Natural killer cell treated with Interleukin-12 subunit alpha and Interleukin-12 subunit beta and Interleukin-15 and Interleukin-18, amount 100 ng/mL, for 72 hours (primary cell): ENCODE measurements at regions not wholly inside any gene's neighbourhood (a gene's known extent, or its start where the extent isn't known, plus 50 kb on each side); places are given as distances from the start of the nearest gene placed in this dataset.
"Not testable (repeated sequence)": the region's sequence is repeated elsewhere in the genome, so short reads cannot be mapped to it uniquely, and the experiment has no call there.

Experiments used
- ATAC-seq, 2 donors: fragments of 150-1000 bp; cut with Tn5 transposase in 1 of 2; sonication (Bioruptor Pico), chemical (Tn5 transposase) in 1 of 2; 2 replicates each; pipeline ENCODE4 v1.10.0; 2021
- DNase-seq: peaks from one replicate; pipeline ENCODE4 v3.0.0; 2022; ENCODE audit warnings: low spot score
- H3K27ac Mint-ChIP-seq, 2 donors: 1 replicate in 1 of 2; 2 replicates in 1 of 2; pipeline ENCODE4 v1.8.0; 2022; ENCODE audit warnings: mixed read lengths in 2 of 2, mild to moderate bottlenecking in 1 of 2, moderate library complexity in 1 of 2
- H3K27me3 Mint-ChIP-seq, 2 donors: 1 replicate in 1 of 2; 2 replicates in 1 of 2; pipeline ENCODE4 v1.8.0; 2022; ENCODE audit warnings: mixed read lengths in 2 of 2
- H3K36me3 Mint-ChIP-seq: one replicate; pipeline ENCODE4 v1.8.0; 2022; ENCODE audit warnings: mixed read lengths
- H3K4me1 Mint-ChIP-seq, 2 donors: 1 replicate in 1 of 2; 2 replicates in 1 of 2; pipeline ENCODE4 v1.8.0; 2022; ENCODE audit warnings: low read depth in 2 of 2, mixed read lengths in 2 of 2, mild to moderate bottlenecking in 1 of 2
- H3K4me3 Mint-ChIP-seq: one replicate; pipeline ENCODE4 v1.8.0; 2022; ENCODE audit warnings: mixed read lengths
- H3K9me3 Mint-ChIP-seq: 2 replicates; pipeline ENCODE4 v1.8.0; 2022; ENCODE audit warnings: mixed read lengths

DNA sequence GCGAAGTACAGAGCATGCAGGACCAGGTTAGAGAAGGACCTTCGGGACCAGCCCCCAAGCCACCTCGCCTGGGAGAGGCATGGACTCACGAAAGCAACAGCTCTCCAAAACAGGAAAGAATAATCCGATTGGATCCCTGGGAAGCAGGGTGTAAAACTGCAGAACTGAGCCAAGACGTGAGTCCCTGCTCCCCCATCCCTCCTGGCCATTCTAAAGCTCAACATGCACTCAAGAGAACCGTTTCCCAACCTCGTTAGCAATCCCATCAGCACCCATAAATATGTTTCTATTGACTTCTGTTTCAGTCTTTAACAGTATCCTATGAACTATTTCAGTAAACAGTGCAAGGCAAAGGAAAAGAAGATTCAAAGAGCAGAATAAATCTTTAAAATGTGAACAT lies 167.0 kb downstream of the COPRS start:
- Mint-ChIP-seq H3K27ac (no peak overlapping the region), H3K27me3 (no peaks in the 10 kb centered on the region), H3K4me3 (no peak overlapping the region), H3K9me3 (no peaks in the 10 kb centered on the region), H3K4me1 (no peaks in the 10 kb centered on the region), H3K36me3 (no peaks in the 10 kb centered on the region)
- no peak for ATAC-seq
- DNase-seq, result no peak

DNA sequence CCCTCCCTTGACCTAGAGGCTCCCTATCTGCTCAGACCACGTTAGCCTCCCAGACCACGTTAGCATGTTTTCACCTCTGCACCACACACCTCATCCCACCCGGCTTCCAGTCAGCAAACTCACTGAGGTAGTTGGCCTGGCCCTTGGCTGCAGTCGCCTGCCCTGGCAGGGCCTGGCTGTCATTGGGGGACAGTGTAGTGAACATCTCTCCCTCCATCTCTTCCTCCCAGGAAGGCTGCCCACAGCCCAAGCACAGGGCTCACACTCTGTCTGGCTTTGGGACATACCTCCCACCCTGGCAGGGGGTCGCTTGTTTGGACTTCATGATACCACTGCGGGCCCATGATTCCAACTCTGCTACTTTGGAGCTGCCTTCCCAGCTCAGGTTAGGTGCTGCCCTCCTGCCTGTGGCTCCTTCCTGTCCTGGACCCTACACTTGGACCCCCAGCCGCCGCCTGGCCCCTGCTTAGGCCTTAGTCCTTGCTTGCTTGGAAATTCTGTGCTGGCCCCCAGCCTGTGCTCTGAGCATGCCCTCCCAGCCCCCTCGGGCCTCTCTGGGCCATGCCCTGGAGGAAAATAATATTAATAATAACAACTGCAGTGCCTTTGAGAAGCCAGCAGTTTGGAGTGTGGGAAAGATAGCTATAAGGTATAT lies 167.7 kb downstream of the COPRS start:
- Mint-ChIP-seq H3K9me3 (no peaks in the 10 kb centered on the region), H3K4me1 (no peaks in the 10 kb centered on the region), H3K27me3 (no peaks in the 10 kb centered on the region), H3K4me3 (no peak overlapping the region), H3K27ac (no peak overlapping the region), H3K36me3 (no peaks in the 10 kb centered on the region)
- ATAC-seq (peak in 1 of 2 donors; percentile 48), DNase-seq (no peak)

DNA sequence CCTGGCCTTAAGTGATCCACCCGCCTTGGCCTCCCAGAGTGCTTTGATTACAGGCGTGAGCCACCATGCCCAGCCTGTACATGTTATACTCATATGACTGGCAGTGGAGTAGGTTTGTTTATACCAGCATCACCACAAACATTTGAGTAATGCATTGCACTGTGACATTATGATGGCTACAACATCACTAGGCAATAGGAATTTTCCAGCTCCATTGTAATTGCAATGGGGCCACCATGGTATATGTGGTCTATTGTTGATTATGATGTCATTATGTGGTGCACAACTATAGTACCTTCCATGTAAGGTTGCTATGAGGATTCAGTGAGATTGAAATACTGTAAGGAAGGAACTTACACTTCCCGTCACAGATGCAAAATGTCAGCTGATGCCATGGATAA lies 168.9 kb downstream of the COPRS start:
- no peak overlapping the region for H3K4me3 Mint-ChIP-seq
- DNase-seq, result no peak
- no peak for ATAC-seq
- no peaks in the 10 kb centered on the region for H3K9me3 Mint-ChIP-seq
- H3K36me3 Mint-ChIP-seq, result no peaks in the 10 kb centered on the region
- H3K4me1 Mint-ChIP-seq, result no peaks in the 10 kb centered on the region
- H3K27me3 Mint-ChIP-seq, result no peaks in the 10 kb centered on the region
- H3K27ac Mint-ChIP-seq, result no peak overlapping the region

DNA sequence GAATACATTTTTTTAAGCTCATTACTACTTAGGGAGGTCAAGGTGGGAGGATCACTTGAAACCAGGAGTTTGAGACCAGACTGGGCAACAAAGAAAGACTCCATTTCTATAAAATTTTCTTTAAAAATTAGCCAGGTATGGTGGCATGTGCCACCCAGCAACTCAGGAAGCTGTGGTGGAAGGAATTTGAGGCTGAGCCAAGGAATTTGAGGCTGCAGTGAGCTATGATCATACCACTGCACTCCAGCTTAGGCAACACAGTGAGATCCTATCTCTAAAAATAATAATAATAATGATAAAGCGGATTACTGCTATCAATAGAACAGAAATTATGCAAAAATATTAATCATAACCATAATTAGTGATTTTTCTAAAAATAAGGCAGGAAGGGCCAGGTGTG lies 170.3 kb downstream of the COPRS start:
- DNase-seq (no peak), ATAC-seq (no peak)
- Mint-ChIP-seq H3K9me3 (no peaks in the 10 kb centered on the region), H3K27ac (no peak overlapping the region), H3K4me3 (no peak overlapping the region), H3K27me3 (peaks cover 8 to 14% of the 10 kb centered on the region in 2 donors), H3K4me1 (no peaks in the 10 kb centered on the region), H3K36me3 (no peaks in the 10 kb centered on the region)

DNA sequence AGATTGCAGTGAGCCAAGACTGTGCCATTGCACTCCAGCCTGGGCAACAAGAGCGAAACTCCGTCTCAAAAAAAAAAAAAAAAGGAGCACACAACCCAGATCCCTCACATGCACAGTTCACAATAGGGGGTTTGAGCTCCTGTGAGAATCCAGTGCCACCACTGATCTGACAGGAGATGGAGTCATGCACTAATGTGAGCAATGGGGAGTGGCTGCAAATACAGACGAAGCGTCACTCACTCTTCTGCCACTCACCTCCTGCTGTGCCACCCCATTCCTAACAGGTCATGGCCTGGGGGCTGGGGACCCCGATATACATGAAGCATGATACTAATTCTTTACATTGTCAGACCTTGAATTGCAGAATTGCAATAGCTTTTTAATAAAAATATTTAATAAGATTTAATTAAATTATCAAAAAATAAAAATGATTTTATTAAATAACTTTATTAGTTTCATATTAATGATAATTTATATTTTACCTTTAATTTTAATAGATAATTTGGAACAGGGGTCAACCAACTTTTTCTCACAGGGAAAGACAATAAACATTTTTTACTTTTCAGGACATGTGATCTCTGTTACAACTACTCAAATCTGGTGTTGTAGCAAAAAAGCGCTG lies 171.4 kb downstream of the COPRS start:
- Mint-ChIP-seq H3K27me3 (peaks cover 13 to 25% of the 10 kb centered on the region in 2 donors), H3K36me3 (no peaks in the 10 kb centered on the region), H3K9me3 (no peaks in the 10 kb centered on the region), H3K4me3 (no peak overlapping the region), H3K4me1 (no peaks in the 10 kb centered on the region), H3K27ac (no peak overlapping the region)
- ATAC-seq, result no peak
- no peak for DNase-seq

DNA sequence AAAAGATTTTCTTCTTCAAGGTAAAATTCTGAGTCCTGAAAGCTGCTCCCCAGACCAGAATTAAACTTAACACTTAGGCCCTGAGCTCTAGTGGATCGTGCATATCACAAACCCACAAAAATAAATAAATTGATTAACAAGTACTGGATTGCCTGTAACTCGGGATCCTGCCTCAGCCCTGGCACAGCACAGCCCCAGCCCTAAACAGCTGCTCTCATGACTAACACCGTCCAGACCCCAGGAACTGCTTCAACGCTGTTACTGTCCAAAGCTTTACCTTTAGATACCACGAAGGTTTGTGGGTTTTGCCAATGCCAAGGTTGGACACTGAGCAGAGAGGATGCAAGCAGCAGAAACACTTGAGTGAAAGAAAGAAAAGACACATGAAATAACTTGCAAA lies 172.5 kb downstream of the COPRS start:
- Mint-ChIP-seq H3K9me3 (no peaks in the 10 kb centered on the region), H3K27ac (no peak overlapping the region), H3K27me3 (peaks cover 13 to 30% of the 10 kb centered on the region in 2 donors), H3K36me3 (no peaks in the 10 kb centered on the region), H3K4me1 (no peaks in the 10 kb centered on the region), H3K4me3 (no peak overlapping the region)
- ATAC-seq (peak in 1 of 2 donors; percentile 40), DNase-seq (no peak)

DNA sequence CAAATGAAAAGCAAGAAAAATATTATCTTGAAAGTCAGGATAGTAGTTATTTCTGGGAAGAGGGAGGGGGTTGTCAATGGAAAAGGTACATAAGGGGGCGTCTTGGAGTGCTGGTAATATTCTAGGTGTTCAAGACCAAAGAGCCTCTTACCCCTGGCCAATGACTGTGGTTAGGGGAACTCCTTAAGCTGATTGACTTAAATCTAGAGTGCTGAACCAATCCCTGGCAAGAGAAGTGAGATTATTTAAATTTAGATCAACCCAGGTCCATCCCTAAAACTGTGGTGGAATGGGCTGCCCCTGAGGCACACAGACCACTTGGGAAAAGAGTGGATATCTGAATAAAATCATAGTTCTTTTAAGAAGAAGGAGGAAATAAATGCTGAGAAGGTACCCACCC lies 174.1 kb downstream of the COPRS start:
- ATAC-seq, result no peak
- Mint-ChIP-seq H3K9me3 (no peaks in the 10 kb centered on the region), H3K36me3 (no peaks in the 10 kb centered on the region), H3K27ac (no peak overlapping the region), H3K27me3 (peaks cover 18 to 39% of the 10 kb centered on the region in 2 donors), H3K4me1 (peaks cover 7 to 8% of the 10 kb centered on the region in 2 donors), H3K4me3 (no peak overlapping the region)
- DNase-seq, result no peak

DNA sequence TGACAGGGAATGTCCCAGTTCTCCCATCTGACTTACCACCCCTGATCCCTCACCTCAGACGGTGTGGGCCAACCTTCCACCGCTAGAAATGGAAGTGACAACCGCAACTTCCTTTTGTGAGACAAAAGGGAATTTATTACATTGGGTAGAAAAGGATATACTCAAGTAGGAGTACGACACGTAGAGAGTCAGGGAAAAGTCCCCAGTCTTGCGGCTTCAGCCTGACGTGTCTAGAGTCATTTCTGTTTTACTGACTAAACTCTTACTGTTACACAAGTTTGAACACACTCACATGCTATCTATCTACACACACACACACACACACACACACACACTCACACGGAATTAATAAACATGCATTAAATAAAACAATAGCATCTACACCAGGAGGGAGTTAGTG lies 178.9 kb downstream of the COPRS start:
- Mint-ChIP-seq H3K36me3 (no peaks in the 10 kb centered on the region), H3K4me1 (peaks cover 7 to 16% of the 10 kb centered on the region in 2 donors), H3K9me3 (no peaks in the 10 kb centered on the region), H3K27ac (peak overlapping the region; percentile 38 to 84), H3K27me3 (peaks cover 23 to 45% of the 10 kb centered on the region in 2 donors), H3K4me3 (peak overlapping the region; percentile 57)
- ATAC-seq, result peak; percentile 92 to 94
- DNase-seq, result peak; percentile 85

DNA sequence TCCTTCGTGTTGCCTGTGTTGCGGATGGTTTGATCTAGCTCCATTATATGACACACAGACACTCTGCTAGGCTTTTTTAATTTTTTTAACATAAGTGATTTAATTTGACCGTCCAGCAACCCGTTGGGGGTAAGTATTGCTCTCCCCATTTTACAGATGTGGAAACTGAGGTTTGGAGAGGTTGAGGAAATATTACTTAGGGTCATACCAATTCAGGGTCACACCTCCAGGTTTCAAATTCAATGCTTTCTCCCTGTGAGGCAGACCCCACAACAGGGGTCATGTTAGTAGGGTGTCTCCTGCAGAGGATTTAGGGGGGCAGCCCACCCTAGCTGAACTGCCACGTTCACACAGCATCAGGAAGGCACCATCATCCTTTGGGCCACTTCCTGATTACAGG lies 179.4 kb downstream of the COPRS start:
- Mint-ChIP-seq H3K4me1 (peaks cover 7 to 20% of the 10 kb centered on the region in 2 donors), H3K36me3 (no peaks in the 10 kb centered on the region), H3K27ac (peak overlapping the region; percentile 38 to 84), H3K4me3 (peak overlapping the region; percentile 57), H3K27me3 (peaks cover 23 to 45% of the 10 kb centered on the region in 2 donors), H3K9me3 (no peaks in the 10 kb centered on the region)
- ATAC-seq (no peak), DNase-seq (no peak)

DNA sequence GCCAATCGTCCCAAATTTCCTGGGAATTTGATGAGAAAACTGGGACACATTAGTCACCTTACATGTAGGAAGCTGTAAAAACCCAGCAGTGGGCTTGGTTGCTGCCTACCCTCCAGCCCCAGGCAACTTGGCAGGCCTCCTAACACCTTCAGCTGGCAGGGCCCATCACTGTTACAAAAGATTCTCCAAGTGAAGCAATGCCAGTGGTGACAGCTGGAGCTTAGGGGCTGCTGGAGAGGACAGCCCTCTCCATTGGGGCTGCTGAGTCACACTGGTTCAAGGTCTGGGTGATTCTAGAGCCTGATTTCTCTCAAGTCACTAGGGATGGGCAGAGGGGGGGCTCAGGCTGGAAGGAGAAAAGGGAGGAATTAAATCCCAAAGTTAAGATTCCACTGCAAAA lies 180.6 kb downstream of the COPRS start:
- Mint-ChIP-seq H3K36me3 (no peaks in the 10 kb centered on the region), H3K27ac (no peak overlapping the region), H3K4me1 (peaks cover 7 to 21% of the 10 kb centered on the region in 2 donors), H3K4me3 (no peak overlapping the region), H3K27me3 (peaks cover 17 to 42% of the 10 kb centered on the region in 2 donors), H3K9me3 (no peaks in the 10 kb centered on the region)
- DNase-seq (no peak), ATAC-seq (peak in 1 of 2 donors; percentile 54)

DNA sequence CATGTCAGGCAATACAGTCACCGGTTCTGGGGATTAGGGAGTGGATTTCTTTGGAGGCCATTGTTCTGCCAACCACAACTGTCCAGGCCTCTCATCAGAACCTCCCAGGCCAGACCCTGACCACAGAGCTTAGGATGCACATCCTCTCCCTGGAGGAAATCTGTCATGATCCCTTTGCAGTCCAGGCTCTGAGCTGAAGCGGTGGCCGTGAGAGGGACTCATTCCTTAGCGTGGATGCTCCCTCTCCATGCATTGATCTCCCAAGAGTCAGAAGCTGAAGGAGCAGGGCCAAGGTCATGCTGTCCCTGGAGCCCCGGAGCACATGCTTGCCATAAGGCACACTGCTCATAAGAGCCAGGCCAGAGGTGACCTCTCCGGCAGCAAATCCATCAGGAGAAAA lies 181.4 kb downstream of the COPRS start:
- Mint-ChIP-seq H3K27me3 (peaks cover 20 to 36% of the 10 kb centered on the region in 2 donors), H3K4me1 (peaks cover 10 to 21% of the 10 kb centered on the region in 2 donors), H3K9me3 (no peaks in the 10 kb centered on the region), H3K4me3 (no peak overlapping the region), H3K27ac (no peak overlapping the region), H3K36me3 (no peaks in the 10 kb centered on the region)
- ATAC-seq (no peak), DNase-seq (no peak)

DNA sequence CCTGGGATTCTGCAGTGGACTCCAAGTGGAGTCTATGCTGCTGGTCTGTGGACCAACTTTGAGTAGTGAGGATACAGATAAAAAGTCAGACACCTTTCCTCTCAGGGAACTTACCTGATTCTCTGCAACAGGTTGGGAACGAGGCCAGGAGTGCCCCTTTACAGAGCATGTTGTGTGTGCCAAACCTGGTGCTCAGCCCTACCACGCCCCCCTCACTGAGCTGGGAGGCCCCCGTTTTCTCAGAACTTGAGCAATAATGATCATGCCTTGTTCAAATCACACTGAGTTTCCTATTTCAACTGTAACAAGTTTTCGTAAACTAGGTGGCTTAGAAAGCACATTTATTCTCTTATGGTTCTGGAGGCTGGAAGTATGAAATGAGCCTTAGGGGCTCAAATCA lies 182.0 kb downstream of the COPRS start:
- Mint-ChIP-seq H3K27ac (no peak overlapping the region), H3K9me3 (no peaks in the 10 kb centered on the region), H3K36me3 (no peaks in the 10 kb centered on the region), H3K4me1 (peaks cover 10 to 21% of the 10 kb centered on the region in 2 donors), H3K4me3 (no peak overlapping the region), H3K27me3 (peaks cover 24 to 36% of the 10 kb centered on the region in 2 donors)
- ATAC-seq (no peak), DNase-seq (no peak)

DNA sequence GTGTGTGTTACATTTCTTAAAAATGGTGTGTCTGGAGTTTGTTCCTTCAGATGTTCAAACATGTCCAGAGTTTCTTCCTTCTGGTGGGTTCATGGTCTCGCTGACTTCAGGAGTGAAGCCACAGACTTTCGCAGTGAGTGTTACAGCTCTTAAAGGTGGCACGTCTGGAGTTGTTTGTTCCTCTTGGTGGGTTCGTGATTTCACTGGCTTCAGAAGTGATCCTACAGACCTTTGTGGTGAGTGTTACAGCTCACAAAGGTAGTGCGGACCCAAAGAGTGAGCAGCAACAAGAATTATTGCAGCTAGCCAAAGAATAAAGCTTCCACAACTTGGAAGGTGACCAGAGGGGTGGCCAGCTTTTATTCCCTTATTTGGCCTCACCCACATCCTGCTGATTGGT lies 183.7 kb downstream of the COPRS start:
- H3K27ac Mint-ChIP-seq, DNase-seq, H3K9me3 Mint-ChIP-seq, ATAC-seq, H3K36me3 Mint-ChIP-seq, H3K4me3 Mint-ChIP-seq: not testable (repeated sequence)
- peaks cover 9 to 18% of the 10 kb centered on the region in 2 donors for H3K4me1 Mint-ChIP-seq
- H3K27me3 Mint-ChIP-seq, result peaks cover 23 to 33% of the 10 kb centered on the region in 2 donors

DNA sequence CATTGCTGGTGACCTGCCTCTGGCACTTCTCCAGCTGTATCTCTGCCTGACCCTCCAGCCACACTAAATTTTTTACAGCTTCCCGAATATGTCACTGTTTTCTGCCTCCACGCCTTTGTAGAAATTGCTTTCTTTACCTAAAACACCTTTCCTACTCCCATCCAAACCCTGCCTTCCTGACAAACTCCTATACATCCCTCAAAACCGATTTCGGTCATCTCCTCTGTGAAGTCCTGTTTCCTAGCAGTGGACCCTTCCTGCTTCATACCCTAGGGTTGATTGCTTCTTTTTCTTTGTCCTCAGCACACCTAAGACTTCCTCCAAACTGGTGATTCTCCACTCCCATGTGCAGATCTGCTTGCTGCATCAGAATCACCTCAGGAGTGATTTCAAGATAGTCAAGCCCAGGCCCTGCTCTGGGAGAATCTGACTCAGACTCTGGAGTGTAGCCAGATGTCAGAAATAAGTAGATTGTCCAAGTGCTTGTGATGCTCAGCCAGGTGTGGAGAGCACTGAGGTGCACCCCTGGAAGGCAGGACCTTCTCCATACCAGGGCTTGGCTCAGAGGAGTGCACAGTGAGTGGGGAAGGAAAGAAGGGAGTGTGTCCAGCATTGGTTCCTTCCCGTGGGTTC lies 184.2 kb downstream of the COPRS start:
- no peaks in the 10 kb centered on the region for H3K36me3 Mint-ChIP-seq
- H3K9me3 Mint-ChIP-seq, result no peaks in the 10 kb centered on the region
- H3K4me1 Mint-ChIP-seq, result peaks cover 3 to 13% of the 10 kb centered on the region in 2 donors
- no peak overlapping the region for H3K27ac Mint-ChIP-seq
- no peak overlapping the region for H3K4me3 Mint-ChIP-seq
- no peak for ATAC-seq
- DNase-seq, result no peak
- H3K27me3 Mint-ChIP-seq, result peaks cover 21 to 29% of the 10 kb centered on the region in 2 donors
